ENCODE measurements at regions not wholly inside any gene's neighbourhood (a gene's known extent, or its start where the extent isn't known, plus 50 kb on each side); places are given as distances from the start of the nearest gene placed in this dataset.
"Not testable (repeated sequence)": the region's sequence is repeated elsewhere in the genome, so short reads cannot be mapped to it uniquely, and the experiment has no call there.

DNA sequence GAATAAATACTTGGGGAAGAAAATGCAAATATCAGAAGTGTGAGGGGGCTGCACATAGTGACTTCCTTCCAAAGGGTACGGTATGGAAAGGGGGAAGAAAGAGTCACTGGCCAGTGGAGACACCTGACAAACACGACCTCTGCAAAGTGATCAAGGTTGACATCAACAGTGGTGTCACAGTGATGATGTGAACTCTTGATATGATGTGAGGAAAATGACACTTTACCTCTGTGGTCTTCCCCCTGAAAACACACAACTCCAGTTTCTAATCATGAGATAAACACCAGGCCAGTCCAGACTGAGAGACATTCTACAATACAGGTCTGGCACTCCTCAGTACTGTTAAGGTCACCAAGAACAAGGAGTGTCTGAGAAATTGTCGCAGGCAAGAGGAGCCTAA, 169.7 kb downstream of the BUB3 start:
- DNase-seq, result no peak

DNA sequence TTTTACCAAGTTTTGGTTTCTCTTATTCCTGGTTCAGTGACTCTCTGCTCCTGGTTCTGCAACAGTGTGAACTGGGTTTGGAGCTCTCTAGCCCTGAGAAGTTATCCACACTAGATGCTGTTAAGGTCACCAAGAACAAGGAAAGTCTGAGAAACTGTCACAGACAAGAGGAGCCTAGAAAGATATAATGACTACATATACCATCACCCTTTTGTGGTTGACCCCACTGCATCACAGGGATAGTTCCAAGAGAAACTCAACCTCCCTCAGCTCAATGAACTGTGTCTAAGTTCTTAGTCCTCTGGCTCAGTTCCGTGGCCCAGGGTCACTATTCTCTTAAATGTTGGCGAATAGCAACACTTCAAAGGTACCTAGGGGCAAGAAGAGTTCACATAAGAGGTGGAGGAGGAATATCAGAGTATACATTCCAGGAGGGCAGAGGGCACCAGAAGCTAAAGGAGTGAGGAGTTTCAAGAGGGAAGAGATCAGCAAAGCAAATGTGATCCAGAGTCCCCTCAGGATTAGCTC, 171.5 kb downstream of the BUB3 start:
- no peak for DNase-seq

DNA sequence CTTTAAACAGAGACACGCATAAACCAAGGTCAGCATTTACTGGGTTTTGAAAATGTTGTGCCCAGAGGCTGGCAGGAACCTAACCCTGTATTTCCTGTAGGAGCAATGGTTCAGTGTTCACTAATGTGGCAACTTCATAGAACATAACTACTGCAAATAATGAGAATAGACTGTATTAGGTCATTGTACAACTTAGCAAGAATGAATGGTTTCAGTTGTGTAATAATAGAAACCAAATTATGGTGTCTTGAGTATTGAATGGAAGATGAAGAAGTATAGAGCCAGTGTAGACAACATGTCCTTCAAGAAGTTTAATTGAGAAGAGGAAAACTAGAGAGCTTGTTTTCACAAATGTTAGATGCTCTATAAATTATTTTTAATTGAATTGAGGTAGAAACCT, 172.5 kb downstream of the BUB3 start:
- no peak for DNase-seq

DNA sequence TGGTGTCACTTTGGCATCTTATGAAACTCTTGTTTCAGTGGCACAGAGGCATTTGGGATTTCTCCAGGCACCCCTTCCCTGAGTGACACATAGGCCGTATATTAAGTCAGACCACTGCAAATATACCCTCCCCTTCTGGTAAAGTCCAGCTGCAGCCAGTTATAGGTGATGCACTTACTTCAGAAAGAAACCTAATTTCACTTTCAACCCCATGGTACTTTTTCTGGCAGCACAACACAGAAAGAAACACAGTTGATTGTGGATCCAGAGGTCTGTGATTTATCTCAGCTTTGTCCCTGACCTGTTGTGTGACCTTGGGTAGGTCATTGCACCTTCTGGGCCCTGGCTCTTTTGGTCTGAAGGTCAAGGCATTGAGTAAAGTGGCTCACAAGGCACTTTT, 173.2 kb downstream of the BUB3 start:
- no peak for DNase-seq

DNA sequence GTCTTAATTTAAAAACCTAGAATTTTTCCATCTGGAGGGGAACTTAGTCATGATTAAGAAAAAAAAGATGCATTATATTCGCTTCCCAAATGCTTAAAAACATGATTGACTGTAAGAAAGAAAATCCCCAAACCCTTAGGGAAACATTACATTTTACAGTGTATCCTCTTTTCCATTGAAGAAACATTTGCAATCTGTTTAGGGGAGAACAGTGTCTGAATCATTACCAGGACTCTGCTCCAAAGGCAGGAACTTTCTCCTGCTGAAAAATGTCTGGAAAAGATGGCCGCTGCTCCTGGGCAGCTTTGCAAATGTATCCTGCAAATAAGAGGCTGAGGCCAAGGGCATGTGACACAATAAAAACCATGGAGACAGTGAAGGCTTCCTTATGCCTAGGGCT, 173.7 kb downstream of the BUB3 start:
- no peak for DNase-seq

DNA sequence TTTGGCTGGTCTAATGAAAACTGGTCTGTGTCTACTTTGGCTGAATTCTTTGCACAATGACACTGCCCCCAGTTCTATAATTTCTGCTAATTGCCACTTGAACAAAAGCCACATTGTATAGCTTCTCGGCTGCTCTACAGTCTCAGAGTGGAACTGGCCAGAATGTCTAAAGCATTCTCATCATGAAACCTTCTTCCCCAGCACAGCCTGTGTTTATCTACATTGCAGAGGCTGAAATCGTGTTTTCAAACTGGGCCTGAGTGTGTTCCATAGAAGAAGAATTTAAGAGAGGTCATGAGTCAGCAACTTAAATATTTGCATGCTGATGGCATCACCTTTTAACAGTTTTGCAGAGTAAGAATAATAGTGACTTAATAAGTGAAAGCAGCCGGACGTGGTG, 177.2 kb downstream of the BUB3 start:
- no peak for DNase-seq

DNA sequence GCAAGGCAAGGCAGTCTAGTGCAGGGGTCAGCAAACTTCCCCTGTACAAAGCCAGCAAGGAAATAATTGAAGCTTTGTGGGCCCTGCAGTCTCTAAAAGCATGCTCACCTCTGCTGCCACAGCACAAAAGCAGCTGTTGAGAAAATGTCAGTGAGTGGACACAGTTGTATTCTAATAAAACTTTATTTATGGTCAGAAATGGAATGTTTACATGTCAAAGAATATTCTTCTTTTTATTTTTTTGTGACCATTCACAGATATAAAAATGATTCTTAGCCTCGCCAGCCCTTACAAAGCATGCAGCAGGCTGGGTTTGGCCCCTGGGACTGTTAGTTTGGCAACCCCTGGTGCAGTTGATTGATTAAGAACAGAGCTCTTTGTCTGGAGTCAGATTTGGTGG, 192.4 kb downstream of the BUB3 start:
- DNase-seq, result no peak

DNA sequence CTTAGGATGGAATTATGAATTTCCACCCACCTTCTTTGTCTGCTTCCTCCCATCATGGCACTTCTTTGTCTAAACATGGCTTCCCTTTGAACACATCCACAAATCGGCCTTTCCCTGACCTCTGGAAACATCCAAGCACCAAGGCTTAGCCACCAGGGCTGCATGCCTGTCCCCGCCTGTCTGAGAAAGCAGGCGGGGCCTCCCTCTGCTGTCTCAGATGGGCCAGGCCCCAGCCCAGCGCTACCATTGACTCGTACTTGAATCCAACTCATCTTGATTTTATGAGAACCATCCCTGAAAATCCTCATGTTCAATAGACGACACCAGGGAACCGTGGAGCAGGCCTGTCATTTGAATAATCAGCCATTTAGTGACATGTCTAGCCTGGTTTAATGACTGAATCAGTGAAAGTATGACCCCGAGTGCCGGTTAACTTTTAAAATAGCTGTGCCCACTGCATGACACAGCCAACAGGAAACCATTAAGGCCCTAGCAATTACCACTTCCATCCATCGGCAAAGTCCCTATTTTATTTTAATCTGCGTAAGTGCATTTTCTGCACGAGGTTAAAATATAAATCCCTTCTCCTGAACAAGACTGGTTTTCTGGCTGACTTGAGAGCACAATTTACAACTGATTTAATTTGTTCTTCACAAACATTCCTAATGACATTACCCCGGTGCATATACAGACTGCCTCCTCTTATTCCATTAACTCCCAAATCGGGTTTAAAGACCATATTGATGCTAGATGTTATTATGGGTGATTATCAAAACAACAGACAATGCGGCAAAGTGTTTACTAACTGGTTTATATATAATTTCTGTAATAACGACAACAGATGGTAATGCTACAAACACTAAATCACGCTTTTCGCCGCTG, 194.7 kb downstream of the BUB3 start:
- DNase-seq, result peak; percentile 49 to 56

DNA sequence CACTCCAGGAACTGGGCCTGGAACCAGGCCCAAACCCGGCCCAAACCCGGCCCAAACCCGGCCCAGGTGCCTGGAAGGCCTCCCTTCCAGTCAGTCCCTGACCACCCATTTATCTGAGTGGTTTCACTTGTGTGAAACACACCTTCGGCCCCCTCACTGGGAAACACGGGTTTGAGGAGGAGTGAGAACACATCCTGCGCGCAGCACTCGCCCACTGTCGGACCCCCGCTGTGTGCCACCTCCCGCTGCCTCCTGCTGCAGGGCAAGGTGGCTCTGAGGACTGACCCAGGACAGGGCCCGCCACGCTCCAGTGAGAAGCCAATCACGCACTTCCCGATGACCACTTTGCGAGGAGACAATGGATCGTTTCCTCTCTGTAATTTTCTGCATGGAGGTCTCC, 197.5 kb downstream of the BUB3 start:
- no peak for DNase-seq

DNA sequence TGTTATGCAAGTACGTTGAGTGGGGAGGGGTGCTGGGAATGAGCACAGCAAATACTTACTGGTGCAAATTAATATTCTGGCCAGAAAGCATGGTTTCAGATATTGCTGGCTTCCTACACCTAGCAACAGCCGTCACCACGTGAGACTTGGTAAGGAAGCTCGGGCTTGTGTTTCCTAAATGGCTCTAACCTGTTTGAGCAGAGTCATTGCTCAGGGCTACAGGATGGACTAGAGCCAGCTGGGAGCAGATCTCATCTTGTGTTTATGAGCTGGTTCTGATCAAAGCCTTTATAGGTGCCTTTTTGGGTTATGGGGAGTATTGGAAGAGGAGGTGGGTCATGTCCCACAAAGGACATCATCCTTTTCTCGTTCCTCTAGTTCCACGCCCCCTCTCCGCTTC, 200.3 kb downstream of the BUB3 start:
- no peak for DNase-seq

DNA sequence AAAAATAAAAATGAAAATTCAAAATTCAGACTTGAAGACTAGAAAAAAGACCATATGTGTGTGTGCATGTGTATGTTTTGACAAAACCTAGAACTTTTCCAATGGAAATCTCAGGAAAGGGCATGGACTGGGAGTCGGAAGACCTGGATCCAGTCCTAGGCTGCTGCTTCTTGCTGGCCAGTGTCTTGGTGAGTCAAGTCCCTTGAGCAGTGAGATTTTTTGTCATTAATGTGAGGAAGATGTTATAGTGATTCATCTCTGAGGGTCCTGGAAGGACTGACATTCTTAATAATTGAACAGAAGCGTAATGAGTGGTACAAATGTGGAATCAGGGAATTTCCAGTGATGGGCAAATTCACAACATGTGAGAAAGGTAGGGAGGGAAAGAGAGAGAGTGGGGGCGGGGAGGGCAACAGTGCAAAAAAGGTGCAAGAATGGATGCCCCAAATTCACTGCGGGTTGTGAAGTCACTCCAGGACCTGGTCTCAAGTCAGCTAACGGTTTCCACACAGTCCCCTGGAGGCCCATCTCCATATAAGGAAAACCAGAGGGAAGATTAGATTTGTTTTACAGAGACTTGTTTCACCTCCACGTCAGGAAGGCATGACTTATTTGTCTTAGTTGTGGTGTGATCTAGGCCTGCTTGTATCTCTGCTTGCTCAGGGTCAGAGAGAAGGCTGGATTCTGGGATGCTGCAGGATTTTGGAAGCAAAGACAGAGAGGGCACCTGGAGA, 201.7 kb downstream of the BUB3 start:
- DNase-seq, result no peak

DNA sequence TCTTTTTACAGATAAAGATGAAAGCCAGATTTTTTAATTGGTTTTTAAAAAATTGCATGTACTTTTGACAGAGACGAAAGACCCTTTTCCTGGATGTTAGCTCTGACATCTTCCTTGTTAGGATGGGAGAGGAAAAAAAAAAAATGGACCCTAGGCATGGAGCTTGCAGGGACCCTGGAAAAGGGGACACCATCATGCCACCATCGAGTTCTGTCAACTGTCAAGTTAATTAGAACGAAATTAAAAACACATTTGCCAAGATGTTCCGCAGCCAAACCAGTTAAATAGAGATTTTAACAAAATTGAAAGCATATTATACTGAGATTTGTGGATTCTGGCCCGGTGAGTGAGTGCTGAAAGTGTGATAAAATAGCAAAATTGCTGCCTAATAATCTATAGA, 202.6 kb downstream of the BUB3 start:
- no peak for DNase-seq

DNA sequence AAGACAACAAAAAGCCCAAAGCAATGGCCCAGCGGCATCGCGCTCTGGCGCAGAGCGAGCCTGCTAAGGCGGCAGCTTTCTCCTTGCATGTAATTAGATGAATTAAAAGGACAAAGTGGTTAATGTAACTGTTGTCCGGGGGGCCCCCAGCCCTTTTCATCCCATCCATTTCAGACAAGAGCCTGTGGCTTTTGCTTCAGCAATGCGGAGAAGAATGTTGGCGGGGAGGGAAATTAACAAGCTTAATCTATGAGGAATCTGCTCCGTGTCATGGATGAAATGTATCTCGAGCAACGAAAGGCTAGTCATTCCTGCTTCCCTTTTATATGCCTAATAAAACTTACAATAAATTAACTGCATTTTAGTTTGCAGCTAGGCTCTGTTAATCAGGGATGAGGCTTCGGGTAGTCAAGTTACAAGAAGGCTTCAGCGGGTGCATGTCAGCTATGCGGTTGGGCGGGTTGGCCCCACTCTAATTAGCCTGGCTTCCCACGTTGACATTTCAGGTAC, 203.3 kb downstream of the BUB3 start:
- DNase-seq, result peak in 1 of 2 experiments; percentile 57

DNA sequence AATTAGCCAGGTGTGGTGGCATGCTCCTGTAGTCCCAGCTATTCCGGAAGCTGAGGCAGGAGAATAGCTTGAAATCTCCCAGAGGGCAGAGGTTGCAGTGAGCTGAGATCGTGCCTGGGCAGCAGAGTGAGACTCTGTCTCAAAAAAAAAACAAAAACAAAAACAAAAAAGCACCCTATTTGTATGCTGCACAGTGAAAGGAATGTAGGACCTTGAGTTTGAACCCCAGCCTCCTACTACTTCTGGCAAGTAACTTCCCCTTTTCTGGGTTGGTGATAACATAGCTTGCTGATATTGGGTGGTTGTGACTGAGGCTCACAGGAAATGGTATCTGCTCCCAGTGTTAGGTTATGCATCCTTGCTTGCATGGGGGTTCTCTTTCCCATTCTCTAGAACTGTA, 205.3 kb downstream of the BUB3 start:
- no peak for DNase-seq

DNA sequence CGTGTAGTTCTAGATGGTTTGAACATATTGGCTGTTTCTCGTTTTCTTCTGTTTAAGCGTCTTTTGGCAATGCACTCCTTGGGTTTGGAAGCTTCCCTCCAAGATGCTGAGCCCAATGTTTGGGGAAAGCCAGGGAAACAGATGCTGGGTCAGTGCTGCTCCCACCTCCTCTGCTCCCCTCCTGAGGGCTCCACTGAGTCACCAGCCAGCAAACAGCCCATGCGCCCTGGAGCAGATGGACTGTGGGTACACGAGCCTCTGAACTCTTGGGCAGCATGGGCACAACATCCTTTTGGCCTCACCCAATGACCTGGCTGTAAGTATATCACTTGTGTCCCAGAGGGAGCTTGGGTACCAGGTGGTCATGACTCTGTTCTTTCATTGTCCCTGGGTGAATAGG, 207.6 kb downstream of the BUB3 start:
- DNase-seq, result no peak

DNA sequence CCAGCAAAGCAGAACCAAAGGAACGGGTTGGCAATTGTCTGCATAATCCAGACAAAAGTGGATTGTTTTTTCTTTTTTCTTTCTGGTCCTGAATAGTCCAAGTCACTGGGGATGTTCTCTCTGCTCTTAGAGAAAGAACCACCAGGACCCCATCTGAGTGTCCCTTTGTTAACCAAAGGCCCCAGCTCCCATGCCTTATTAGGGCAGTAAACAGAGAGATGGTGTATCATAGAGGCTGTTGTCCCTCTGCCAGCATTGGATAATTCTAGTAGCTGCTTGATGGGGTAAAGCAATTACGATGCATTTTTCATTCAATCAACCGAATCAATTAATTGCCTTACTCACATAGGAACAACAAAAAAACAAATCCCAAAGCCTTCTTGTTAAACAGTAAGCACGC, 213.0 kb downstream of the BUB3 start:
- DNase-seq, result no peak

DNA sequence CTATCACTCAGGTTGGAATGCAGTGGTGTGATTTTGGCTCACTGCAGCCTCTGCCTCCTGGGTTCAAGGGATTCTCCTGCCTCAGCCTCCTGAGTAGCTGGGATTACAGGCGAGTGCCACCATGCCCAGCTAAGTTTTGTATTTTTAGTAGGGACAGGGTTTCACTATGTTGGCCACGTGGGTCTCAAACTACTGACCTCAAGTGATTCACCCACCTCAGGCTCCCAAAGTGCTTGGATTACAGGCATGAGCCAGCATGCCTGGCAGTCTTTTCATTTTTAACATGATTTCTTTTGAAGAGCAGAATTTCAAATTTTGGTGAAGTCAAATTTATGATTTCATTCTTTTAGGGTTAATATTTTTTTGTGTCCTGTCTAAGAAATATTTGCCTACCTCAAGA, 217.4 kb downstream of the BUB3 start:
- not testable (repeated sequence) for DNase-seq

DNA sequence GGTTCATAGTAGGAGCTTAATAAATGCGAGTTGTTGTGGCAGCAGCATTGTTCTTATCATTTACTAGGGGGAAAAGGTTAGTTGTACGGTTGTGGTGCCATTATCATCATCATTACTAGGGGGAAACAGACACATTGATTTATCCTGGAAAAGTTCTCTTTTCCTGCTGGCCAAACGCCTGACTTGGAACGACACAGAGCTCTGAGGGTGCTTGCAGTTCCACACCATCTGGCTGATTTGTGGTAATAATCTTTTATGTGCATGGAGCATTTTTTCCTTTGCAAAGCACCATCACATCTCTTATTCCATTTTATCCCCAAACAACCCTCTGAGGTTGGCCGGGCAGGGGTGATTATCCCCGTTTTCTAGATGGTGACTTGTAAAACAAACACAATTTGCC, 219.4 kb downstream of the BUB3 start:
- no peak for DNase-seq

DNA sequence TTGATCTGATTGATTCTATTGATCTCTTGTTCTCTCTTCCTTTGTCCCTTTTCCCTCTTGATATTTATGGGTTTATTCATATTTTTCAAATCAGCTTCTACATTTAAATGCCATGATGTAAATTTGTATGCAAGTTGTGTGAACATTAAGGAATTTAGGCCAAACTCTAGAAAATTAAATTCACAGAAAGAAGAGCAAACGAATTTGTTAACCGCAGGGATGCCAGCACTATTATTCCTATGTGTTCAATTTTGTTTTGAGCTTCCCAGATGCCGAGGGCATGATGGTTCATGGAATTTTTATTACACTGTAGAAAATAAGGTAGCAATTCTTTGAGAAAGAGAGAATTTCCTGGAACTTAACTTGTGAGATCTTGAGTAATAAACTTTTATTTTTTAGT, 220.9 kb downstream of the BUB3 start:
- no peak for DNase-seq

DNA sequence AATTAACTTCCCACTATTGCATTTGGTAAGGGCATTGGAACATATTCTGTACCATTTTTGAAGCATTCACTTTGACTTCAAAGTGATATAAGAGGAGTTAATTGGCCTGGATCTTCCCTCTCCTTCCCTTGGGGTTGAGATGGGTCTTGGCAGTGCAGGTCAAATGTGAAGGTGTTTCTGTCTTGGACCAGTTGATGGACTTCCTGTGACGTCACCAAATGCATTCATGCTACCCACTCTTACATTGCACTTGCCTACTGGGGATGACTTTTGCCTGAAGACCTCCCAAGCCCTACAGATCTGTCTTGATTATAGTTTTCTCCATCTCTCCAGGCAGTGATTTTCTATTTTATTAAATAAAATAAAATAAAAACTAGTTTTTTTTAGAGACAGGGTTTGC, 221.5 kb downstream of the BUB3 start:
- DNase-seq, result no peak

DNA sequence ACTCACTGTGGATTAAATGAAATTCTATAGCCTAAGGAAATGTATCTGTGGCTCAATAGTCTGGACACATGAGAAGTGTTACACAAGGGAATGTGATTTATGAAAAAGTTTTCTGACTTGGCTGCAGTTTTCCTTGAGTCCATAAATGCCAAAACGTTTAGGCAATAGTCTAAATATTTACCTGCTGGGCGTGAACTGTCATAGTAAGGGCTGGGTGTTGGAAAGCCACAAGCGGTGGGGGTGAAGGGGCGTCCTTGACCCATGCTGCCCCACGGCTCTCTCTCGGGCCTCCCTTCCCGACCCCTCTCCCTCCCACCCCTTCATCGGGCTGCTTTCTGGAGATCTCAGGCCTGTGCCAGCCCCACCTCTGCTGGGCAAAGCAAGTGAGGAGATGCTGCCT, 223.7 kb downstream of the BUB3 start:
- DNase-seq, result no peak

DNA sequence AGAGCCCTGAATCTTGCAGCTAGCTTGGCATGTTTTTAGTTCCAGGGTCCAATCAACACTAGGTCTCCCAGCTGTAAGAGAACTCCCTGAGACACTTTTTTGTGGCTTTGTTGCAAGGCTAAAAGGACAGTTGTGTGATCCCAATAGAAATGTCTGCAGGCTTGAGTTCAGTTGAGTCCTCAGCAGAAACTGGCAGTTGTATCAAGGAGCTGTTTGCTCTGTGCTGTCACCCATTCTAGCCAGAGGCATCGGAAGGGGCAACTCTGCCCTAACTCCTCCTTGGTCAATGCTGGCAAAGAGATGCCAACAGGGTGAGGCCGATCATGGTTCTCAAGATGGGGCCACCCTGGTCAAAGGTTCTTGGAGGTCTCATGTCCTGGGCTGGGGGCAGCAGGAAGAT, 224.1 kb downstream of the BUB3 start:
- DNase-seq, result no peak

DNA sequence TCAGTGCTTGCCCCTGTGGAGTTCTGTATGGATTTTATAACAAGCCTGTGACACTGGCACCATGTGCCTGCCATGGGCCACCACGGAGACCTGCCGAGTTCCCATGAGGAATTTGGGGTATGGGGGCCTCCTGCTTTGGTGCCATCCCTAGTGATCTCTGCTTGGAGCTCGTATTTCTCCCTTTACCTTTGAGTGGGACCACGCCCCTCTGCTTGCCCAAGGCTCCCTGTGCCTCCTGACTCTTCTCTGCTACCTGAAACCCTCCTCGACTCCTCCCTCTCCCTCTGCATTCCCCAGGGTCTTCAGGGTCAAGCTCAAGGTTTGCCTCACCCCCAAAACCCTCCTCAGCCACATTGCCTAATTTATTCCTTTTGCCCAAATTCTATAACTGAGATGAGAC, 225.0 kb downstream of the BUB3 start:
- no peak for DNase-seq

DNA sequence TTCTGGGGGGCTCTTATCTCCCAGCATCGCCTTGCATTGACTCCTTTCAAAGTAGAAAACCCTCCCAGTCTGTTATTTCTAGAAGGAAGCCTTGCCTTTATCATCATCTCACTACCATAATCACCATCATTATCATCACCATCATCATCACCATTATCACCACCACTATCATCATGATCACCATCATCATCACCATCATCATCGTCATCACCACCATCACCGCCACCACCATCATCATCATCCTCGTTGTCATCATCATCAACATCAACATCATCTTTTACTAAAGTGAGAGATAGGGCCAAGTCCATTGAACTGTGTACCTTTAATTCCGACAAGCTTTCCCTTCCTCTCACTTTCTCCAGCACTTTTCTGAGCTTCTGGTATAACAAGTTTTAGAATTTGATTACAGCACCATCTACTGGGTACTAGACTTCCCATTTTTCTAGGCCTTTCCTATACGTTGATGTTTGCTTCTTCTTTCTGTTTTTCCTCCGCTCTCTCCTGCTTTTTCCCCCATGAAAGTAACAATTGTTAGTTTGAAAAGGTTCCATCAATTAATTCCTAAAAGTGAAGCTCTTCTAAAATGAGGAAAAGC, 226.4 kb downstream of the BUB3 start:
- no peak for DNase-seq

Data from NCI-H1930 (cell line).